Suprapubic skin (tissue), 3 donors: ENCODE measurements at regions not wholly inside any gene's neighbourhood (a gene's known extent, or its start where the extent isn't known, plus 50 kb on each side); places are given as distances from the start of the nearest gene placed in this dataset.

Experiments used
- CTCF ChIP-seq, 2 donors: fragments of 200-600 bp in 1 of 2; fragments of 450-650 bp in 1 of 2; sonication (generic) in 1 of 2; IDR thresholded peaks; one replicate each; pipeline ENCODE4 v1.5.1; 2016 to 2019; ENCODE audit warnings: antibody characterized with exemption in 2 of 2, mild to moderate bottlenecking in 1 of 2, moderate library complexity in 1 of 2
- POLR2A ChIP-seq, 2 donors: fragments of 450-650 bp; IDR thresholded peaks; one replicate each; pipeline ENCODE4 v1.6.1; 2017; ENCODE audit warnings: antibody characterized with exemption in 2 of 2, mild to moderate bottlenecking in 2 of 2, moderate library complexity in 2 of 2

GRCh38 chr20:63070301-63070625, 63.5 kb upstream of the BHLHE23 start:
- TF ChIP-seq CTCF (IDR thresholded peaks at IDR 0.05) (no peak), POLR2A (IDR thresholded peaks at IDR 0.05) (no peak)
